ENCODE measurements at regions not wholly inside any gene's neighbourhood (a gene's known extent, or its start where the extent isn't known, plus 50 kb on each side); places are given as distances from the start of the nearest gene placed in this dataset.
"Not testable (repeated sequence)": the region's sequence is repeated elsewhere in the genome, so short reads cannot be mapped to it uniquely, and the experiment has no call there.

GRCh38 chr12:85422762-85423161, 142.7 kb downstream of the ALX1 start:
- CTCF ChIA-PET, result interaction anchor here (1.2 kb wide), 1 partner anchor 46 kb away, joined by 3 read pairs; no protein-coding TSS in a partner anchor
- DNase-seq (ENCODE audit: low read depth, low spot score), result no peak
- H3K4me3 ChIP-seq (ENCODE audit: low read depth, low read length), result no peak overlapping the region
- TF ChIP-seq, protein P1, sequence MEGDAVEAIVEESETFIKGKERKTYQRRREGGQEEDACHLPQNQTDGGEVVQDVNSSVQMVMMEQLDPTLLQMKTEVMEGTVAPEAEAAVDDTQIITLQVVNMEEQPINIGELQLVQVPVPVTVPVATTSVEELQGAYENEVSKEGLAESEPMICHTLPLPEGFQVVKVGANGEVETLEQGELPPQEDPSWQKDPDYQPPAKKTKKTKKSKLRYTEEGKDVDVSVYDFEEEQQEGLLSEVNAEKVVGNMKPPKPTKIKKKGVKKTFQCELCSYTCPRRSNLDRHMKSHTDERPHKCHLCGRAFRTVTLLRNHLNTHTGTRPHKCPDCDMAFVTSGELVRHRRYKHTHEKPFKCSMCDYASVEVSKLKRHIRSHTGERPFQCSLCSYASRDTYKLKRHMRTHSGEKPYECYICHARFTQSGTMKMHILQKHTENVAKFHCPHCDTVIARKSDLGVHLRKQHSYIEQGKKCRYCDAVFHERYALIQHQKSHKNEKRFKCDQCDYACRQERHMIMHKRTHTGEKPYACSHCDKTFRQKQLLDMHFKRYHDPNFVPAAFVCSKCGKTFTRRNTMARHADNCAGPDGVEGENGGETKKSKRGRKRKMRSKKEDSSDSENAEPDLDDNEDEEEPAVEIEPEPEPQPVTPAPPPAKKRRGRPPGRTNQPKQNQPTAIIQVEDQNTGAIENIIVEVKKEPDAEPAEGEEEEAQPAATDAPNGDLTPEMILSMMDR (IDR thresholded peaks at IDR 0.05; ENCODE audit: insufficient read depth, low read length, missing control alignments), result no peak
- POLR2A ChIA-PET, result no interaction called here

DNA sequence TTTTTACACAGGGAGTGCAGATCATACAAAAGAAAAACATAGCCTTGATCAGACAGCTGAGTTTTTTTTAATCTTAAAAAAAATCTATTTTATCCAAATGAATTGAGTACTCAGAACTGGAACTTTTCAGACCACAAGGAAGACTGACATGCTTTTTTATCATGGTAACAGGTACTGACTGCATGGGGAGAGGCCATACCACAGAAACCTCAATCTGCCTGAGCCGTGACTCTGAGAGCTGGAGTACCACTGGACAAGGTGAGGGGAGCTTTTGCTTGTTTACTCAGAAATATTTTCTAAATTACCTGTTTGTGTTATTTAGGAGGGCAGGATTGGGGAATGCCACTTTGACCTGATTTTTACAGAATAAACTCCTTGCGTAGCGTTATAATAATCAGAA, 143.9 kb downstream of the ALX1 start:
- CTCF ChIA-PET, result interaction anchor here (1.5 kb wide), 1 partner anchor 496 kb away, joined by 5 read pairs; no protein-coding TSS in a partner anchor

DNA sequence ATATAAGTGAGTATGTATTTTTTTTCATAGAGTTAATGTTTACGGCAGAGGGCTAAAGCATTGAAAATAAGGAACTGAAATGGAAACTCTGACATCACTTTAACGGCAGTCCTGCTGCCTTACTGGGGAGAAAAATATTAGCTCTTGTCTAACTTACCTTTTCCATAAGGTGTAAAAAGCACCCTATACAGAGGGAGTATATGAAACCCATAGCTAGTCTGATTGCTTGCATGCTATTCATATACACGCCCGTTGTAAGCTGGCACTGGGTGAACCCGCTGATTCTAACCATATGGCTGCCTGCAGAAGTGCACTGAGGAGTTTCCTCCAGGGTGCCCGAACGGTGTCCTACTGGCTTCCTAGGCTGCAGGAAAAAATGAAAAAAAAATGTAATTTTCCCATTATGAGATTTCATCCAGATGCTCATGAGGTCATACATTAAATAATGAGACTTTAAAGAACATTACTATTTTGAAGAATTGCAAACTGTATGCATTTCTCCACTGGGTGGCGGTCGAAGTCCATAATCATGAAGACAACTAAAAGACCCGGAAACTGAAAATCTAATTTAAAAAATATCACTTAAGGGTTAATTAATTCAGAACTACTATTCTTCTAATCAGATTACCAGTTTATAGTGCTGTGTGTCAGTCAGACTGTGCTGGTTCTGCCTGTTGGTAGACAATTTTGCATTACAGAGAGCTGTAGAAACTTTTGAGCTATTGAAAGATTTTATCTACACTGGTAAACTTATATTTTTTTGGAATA, 144.7 kb downstream of the ALX1 start:
- CTCF ChIA-PET, result interaction anchor here (0.8 to 1.8 kb wide), 7 partner anchors 9 to 499 kb away, joined by 3 to 5 read pairs (median 5); no protein-coding TSS in a partner anchor
- TF ChIP-seq, protein P1 (IDR thresholded peaks at IDR 0.05; ENCODE audit: insufficient read depth, low read length, missing control alignments), result no peak
- no peak for DNase-seq (ENCODE audit: low read depth, low spot score)
- H3K4me3 ChIP-seq (ENCODE audit: low read depth, low read length), result no peak overlapping the region
- POLR2A ChIA-PET, result no interaction called here

More for the DNA sequence above, 143.9 kb downstream of the ALX1 start:
- DNase-seq (ENCODE audit: low read depth, low spot score), result no peak
- POLR2A ChIA-PET, result no interaction called here
- no peak overlapping the region for H3K4me3 ChIP-seq (ENCODE audit: low read depth, low read length)
- TF ChIP-seq, protein P1 (IDR thresholded peaks at IDR 0.05; ENCODE audit: insufficient read depth, low read length, missing control alignments), result no peak

GRCh38 chr12:85425349-85425612, 145.3 kb downstream of the ALX1 start:
- ChIA-PET POLR2A (no interaction called here), CTCF (interaction anchor here (0.7 to 1.8 kb wide), 7 partner anchors 9 to 498 kb away, joined by 3 to 5 read pairs (median 5); no protein-coding TSS in a partner anchor)
- no peak overlapping the region for H3K4me3 ChIP-seq (ENCODE audit: low read depth, low read length)
- TF ChIP-seq, protein P1 (IDR thresholded peaks at IDR 0.05; ENCODE audit: insufficient read depth, low read length, missing control alignments), result no peak
- no peak for DNase-seq (ENCODE audit: low read depth, low spot score)

DNA sequence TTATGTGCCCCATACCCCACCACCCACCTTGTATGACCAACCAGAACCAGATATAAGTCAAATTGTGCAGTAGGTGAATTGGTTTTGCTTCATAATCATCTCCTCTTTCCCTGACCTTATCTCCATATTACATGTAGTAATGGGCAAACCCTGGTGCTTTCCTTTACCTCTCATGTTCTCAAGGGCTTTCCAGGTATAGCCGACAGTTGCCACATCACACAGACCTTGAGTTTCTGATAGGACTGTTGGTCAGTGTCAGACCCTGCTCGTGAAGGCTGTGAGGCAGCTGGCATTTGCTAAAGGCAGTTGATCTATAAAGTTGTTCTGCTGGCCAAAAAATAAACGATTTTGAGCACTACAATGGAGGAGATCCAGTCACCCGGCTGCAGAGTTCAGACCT, 145.9 kb downstream of the ALX1 start:
- CTCF ChIA-PET, result interaction anchor here (0.7 to 1.8 kb wide), 5 partner anchors 8 to 497 kb away, joined by 3 to 5 read pairs (median 5); no protein-coding TSS in a partner anchor
- TF ChIP-seq, protein P1 (IDR thresholded peaks at IDR 0.05; ENCODE audit: insufficient read depth, low read length, missing control alignments), result no peak

DNA sequence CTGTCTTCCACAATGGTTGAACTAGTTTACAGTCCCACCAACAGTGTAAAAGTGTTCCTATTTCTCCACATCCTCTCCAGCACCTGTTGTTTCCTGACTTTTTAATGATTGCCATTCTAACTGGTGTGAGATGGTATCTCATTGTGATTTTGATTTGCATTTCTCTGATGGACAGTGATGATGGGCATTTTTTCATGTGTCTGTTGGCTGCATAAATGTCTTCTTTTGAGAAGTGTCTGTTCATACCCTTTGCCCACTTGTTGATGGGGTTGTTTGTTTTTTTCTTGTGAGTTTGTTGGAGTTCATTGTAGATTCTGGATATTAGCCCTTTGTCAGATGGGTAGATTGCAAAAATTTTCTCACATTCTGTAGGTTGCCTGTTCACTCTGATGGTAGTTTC, 153.1 kb downstream of the ALX1 start:
- H3K4me3 ChIP-seq (ENCODE audit: low read depth, low read length); POLR2A ChIA-PET; DNase-seq (ENCODE audit: low read depth, low spot score); CTCF ChIA-PET: not testable (repeated sequence)

More for the DNA sequence above, 145.9 kb downstream of the ALX1 start:
- no peak for DNase-seq (ENCODE audit: low read depth, low spot score)
- no peak overlapping the region for H3K4me3 ChIP-seq (ENCODE audit: low read depth, low read length)
- POLR2A ChIA-PET, result no interaction called here

DNA sequence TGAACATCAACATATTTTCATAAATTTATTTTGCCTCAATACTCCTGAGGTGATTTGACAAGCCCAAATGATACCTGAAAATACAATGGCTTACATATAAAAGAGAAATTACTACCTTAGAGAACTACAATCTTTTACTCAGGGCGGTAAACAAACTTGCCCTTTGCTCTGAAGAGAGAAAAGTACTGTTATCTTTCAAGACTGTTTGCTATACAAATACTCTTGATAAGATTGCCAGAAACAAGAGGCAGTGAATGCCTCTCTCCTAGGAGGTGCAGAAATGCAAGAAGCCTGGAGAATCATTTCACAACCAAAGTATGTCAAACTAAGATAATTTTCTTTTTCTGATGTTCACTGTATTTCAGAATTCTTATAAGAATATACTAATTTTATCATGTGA, 160.3 kb downstream of the ALX1 start:
- ChIA-PET CTCF (interaction anchor here (1.5 kb wide), 1 partner anchor 28 kb away, joined by 3 read pairs; no protein-coding TSS in a partner anchor), POLR2A (no interaction called here)
- DNase-seq (ENCODE audit: low read depth, low spot score), result no peak
- TF ChIP-seq, protein P1 (IDR thresholded peaks at IDR 0.05; ENCODE audit: insufficient read depth, low read length, missing control alignments), result no peak
- H3K4me3 ChIP-seq (ENCODE audit: low read depth, low read length), result no peak overlapping the region

Data from AG04449 (cell line).